Activated CD4-positive, alpha-beta T cell treated with anti-CD3 and anti-CD28 coated beads for 4 hours (primary cell): ENCODE measurements at regions not wholly inside any gene's neighbourhood (a gene's known extent, or its start where the extent isn't known, plus 50 kb on each side); places are given as distances from the start of the nearest gene placed in this dataset.

Source experiments
- DNase-seq, 2 donors: peaks; one replicate each; pipeline ENCODE4 v3.0.0-alpha.2; 2020

DNA sequence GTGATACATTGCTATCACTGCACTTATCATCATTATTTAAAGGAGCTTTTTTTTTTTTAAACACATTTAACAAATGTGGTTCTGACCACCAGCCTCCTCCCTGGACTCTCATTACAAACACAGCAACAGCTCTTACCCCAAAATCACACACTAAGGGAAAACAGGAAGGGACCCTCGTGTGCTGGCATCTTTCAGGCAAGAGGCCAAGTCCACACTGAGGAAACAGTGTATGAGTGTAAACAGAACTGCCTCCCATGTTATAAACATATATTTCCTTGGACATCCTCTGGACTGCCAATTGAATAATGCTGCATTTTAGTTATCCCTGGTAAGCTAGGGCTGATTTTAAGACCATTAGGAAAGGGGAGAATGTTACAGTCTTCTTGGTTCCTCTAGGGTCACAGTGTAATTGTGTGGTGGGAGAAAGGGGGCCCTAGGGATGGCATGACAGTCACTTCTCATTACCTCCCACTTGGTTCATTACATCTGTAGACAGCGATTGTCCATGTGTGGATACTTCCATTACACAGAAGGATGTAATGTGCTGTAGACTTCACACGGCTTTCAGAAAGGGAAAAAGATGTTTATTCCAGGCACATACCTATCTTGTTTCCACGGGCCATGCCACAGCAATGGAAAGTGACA lies 244.6 kb upstream of the TET2 start:
- no peak for DNase-seq

DNA sequence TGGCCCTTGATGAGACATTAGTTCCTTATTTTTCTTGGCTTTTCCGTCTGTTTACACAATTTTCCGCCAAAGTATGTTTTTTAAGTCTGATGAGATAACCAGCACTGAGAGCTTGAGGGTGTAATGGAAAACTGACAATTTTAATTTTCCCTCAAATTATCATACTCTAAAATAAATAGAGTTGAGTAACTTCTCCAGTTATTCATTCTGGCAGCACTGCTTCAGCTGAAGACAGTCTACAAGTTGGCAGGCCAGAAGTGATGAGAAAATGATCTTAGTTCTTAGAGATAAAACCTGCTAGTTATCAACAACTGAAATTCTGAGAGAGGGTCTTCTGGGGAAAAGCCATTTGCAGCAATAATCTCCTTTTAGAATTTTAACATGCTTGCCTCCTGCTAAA lies 241.6 kb upstream of the TET2 start:
- DNase-seq, result no peak

DNA sequence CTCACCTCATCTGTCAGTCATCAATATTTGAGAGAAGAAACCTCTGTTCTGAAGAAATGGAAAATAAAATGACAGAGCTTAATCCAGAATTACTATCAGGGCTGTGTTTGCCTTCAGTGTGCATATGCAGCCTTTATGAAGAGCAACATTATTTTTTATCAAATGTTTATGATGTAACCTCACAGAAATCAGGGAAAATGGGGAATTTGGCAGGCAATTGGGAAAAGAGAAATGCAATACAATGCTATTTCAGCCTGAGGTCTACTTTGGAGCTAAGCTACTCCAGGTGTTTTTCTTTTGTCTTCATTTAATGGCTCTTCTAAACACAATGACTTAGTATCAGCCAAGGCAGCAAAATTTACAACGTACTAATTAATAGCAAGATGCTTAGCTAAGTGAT lies 241.1 kb upstream of the TET2 start:
- DNase-seq, result no peak

DNA sequence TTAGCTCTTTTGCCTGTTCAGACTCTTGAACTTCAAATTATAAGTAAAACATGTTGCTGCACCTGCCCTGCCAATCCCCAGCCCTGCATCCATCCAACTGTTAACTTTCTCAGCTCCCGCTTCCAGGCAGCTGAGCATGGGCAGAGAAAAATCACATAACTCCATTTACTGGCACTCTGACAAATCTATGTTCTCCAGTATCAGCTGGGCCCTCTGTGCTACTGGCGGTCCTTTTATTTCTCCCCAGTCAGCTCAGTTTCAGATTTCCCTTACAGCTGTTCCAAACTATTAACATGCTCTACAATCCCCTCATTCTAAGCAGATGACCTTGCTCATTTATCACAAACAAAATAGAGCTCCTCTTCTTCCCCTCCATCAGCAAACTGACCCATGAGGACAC lies 240.4 kb upstream of the TET2 start:
- DNase-seq, result no peak

DNA sequence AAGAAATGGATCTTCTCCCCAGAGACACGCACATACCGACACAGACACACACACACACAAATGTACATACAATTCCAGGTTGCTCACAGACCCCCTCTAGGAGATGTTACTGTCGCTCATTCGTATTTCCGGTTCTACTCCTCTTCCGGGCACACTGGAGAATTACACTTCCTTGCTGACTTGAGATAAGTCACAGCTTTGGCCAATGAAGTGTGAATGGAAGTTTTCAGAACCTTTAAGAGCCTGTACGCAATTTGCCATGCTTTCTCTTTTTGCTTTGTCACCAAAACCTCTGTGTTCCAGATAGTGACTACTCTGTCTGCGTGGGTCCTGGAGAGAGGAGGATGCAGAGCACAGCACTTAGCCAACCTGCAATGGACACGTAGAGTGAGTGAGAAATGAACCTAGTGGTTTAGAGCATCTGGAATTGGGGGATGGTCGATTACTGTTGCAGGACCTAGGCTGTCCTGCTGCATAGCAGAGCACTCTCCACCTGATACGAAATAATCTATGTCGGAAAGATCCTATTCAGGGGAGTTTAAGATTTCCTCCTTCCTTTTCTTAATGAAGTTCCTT lies 239.5 kb upstream of the TET2 start:
- no peak for DNase-seq

DNA sequence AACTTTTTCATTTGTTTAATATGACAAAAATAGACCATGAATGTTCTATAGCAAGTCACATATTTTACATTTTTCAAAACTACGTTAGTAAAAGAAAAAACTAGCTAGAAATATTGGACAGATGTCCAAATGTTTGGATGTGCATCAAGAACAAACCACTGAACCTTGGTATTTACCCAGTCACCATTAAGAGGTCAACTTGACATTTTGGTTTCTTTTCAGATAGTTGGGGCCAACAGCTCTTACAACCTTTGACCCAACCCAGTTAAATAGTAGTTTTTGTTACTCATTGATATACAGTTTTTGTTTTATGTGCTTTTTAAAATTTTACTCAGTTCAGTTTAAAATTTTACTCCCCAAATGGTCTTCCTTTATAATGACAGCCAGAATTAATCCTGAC lies 238.7 kb upstream of the TET2 start:
- no peak for DNase-seq

DNA sequence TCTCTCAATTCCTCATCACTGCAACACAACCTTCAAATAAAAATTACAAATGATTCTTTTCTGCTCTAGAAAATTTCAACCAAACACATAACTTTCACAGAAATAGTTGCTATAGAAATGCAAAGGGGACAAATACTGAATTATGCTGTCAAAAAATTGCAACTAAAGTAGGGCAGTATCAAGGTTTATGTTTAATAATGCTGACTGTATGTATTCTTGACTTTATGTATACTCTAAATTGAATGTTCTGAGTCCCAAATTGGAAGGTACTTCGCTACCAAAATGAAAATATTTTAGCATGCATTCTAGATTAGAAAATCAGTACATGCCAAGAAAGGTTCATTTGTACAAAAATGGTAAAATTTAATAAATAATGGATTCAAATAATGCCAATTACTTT lies 237.3 kb upstream of the TET2 start:
- DNase-seq, result no peak

DNA sequence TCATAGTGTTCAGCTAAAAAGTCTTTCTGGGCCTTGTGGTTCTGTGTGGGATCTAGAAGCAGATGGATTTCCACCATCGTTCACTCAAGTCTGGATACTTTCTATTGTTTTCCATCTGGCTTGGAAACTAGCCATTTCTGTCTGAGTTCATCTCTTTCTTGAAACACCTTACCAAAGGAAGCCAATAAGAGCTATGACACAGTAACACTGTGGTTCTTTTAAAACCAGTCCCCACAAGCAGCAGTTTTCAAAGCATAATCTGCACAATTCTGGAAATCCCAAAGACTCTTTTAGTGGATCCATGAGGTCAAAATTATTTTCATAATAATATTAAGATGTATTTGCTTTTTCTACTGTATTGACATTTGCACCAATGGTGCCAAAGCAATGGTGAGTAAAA lies 234.2 kb upstream of the TET2 start:
- DNase-seq, result no peak

DNA sequence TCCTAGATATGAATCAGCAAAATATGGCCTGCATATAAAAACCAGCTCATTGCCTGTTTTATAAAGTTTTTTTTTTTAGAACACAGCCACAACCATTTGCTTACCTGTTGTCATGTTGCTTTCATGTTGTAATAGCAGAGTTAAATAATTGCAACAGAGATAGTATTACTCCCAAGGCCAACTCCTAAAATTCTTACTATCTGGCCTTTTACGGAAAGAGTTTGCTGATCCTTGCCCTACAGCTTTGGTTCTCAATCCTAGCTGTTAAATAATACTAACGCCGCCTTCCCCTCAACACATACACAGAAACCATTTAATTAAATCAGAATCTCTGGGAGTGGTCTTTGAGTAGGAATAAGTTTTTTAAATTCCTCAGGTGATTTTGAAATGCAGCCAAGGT lies 231.3 kb upstream of the TET2 start:
- DNase-seq, result no peak

DNA sequence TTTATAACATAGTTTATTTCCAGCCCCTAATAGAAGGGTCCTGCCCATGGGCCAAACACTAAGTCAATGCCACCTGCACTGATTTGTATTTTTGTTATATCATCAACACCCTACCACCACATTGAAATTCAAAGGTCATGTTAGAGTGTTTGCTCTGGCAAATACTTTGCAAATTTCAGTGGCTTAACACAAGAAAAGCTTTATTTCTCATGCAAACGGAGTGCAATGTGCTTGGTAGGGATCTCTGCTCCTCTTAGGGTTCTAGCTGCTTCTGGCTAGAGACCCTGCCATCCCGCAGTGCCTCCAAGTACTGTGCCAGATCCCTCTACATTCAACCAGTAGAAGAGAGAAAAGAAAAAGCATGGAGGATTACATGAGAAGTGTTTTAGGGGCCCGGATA lies 230.8 kb upstream of the TET2 start:
- DNase-seq, result no peak

DNA sequence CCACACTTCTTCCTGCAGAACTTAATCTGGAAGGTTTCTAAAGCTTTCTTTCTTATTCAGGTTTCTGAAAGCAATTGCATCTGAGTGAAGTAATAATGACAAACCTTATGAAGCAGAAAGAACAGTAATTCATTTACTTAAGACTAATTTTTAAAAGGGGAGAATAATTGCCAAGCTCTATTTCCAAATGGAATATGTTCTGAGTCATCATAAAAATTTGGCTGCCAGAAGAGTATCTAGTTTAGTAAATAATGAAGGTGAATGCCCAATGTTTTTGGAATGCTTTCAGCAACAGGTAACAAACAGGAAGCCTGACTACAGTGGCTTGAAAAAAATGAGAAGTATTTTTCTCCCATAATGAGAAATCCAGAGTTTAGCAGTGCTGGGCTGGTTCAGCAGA lies 227.3 kb upstream of the TET2 start:
- no peak for DNase-seq

DNA sequence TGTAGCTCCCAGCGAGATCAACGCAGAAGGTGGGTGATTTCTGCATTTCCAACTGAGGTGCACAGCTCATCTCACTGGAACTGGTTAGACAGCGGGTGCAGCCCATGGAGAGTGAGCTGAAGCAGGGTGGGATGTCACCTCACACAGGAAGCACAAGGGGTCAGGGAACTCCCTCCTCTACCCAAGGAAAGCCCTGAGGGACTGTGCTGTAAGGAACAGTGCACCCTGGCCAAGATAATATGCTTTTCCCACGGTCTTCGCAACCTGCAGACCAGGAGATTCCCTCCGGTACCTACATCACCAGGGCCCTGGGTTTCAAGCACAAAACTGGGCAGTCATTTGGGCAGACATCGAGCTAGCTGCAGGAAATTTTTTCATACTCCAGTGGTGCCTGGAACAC lies 216.4 kb upstream of the TET2 start:
- DNase-seq, result no peak

DNA sequence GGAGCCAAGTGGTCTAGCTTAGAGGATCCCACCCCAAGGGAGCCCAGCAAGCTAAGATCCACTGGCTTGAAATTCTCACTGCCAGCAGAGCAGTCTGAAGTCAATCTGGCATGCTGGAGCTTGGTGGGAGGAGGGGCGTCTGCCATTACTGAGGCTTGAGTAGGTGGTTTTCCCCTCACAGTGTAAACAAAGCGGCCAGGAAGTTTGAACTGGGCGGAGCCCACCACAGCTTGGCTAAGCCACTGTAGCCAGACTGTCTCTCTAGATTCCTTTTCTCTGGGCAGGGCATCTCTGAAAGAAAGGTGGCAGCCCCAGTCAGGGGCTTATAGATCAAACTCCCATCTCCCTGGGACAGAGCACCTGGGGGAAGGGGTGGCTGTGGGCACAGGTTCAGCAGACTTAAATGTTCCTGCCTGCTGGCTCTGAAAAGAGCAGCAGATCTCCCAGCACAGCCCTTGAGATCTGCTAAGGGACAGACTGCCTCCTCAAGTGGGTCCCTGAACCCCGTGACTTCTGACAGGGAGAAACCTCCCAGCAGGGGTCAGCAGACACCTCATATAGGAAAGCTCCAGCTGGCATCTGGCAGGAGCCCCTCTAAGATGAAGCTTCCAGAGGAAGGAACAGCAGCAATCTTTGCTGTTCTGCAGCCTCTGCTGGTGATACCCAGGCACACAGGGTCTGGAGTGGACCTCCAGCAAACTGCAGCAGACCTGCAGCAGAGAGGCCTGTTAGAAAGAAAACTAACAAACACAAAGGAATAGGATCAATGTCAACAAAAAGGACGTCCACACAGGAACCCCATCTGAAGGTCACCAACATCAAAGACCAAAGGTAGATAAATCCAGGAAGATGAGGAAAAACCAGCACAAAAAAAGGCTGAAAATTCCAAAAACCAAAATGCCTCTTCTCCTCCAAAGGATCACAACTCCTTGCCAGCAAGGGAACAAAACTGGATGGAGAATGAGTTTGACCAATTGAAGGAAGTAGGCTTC lies 215.6 kb upstream of the TET2 start:
- DNase-seq, result peak; percentile 8 to 26

DNA sequence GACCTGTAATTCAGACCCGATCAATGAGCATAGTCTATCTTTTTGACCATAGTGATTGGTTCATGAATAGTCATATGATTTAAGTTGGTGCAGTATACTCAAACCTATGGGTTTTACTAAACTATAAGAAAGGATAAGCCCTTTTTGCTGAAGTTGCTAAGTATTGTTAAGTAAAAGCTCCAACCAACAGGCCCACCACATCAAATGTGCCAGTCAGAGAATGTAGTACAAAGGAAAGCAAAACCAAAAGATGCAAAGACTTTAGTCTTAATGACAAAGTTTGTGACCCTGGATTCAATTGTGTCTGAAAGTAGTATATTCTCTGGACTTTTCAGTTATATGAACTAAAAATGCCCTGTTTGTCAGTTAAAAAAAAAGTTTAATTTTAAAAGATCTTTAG lies 208.1 kb upstream of the TET2 start:
- no peak for DNase-seq

DNA sequence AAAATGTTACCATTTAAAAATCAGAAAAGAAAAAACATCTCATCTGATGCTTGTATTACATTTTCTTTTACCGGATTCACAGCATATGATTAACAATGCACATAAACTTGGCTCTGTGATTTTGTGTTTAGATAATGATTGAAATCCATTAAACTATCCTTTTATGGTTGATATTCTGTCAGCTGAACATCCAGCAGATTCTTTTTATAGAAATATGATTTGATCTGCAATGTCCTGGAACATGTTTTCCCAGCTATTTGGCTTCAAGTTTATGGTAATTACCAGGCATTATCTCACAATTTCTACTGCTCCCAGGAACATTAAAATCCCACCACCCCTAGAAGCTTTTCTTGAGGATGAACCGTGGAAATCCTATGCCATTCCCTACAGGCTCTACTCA lies 205.7 kb upstream of the TET2 start:
- no peak for DNase-seq

DNA sequence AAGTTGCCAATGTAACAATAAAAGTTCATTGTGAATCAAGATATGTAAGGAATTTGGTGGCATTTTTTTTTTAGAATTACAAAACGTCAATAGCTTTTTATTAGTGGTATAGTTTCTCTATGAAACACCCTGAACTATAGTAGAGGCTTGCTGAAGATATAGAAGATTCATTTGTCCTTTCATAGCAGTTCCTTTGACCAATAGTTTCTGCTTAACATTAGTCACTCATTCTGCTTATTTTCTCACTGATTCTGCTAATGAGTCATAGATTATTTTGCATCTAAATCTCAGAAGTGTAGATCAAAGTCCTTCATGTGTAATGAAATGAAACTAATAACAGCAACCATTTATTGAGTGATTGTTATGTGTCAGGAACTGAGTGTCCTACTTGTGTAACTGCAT lies 205.0 kb upstream of the TET2 start:
- DNase-seq, result no peak

DNA sequence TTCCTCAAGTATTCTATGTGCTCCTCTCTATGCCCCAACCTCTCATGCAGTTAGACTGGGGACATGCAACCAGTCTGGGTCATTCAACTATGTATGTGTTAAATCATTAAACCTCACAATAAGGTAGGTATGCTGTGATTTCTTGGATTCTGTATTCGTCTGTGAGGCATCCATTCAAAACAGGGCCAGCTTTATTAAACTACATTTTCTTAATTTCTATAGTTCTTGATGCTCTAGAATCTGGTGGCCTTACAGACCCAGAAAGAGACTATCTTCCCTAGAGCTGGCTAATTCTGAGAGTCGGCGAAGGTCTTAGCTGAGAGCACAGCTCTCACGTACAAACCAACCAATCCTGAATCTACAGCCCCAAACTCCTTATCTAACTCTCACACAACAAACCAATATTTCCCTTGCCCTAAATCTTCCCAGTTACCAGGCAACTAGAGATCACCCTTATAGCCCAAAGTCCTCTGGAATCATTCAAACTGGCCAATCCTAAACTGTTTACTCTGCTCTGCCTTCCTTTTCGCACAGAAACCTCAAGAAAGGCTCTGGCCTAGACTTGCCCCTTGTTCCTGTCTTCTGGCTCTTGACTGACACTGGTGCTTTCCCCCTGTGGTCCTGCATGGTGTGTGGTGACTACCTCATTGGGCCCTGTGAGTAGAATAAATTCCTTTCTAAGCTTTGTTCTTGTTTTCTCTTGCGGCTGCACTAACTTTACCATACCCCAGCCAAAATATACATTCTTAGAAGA lies 203.5 kb upstream of the TET2 start:
- DNase-seq, result no peak

DNA sequence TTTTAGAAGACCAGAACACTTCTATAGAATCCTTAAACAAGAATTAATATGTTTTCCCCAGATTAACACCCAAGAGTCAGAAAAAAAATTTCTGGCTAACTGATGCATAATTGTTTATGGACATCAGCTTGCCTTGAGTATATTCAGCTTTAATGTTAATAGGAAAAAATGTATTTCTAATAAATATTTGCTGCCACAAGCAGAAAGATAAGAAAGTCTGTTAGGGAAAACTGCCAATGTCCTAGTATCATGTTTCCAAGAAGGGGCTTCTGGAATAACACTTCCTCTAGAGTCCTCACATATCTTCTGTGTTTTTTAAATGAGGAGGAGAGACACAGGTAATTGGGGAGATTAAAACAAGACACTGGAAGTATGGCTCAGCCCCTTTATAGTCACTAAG lies 202.1 kb upstream of the TET2 start:
- DNase-seq, result no peak

DNA sequence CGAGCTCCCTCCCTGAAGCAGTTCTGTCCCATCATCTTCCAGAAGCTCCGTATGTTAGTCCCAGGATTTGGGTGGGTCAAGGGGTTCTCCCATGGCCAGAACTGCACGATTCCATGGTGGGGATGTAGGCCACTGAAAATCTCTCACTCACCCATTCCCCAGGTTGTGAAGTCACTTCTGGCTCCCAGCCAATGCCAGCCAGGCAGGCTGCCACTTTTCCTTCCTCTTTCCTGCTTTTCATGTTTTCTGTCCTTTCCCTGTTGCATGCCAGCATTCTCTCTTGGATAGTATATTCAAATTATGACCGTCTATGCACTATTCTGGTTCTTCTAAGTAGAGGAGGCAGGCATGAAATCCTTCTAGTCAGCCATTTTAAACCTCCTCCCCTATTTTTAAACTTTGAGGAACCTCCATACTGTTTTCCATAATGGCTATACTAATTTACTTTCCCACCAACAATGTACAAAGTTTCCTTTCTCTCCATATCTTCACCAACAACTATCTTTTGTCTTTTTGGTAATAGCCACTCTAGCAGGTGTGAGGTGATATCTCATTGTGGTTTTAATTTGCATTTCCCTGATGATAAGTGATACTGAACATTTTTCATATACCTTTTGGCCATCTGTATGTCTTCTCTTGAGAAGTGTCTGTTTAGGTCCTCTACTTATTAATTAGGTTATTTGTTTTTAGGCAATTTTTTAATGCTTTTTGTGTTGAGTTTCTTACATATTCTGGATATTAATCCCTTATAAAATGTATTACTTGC lies 182.1 kb upstream of the TET2 start:
- DNase-seq, result no peak

DNA sequence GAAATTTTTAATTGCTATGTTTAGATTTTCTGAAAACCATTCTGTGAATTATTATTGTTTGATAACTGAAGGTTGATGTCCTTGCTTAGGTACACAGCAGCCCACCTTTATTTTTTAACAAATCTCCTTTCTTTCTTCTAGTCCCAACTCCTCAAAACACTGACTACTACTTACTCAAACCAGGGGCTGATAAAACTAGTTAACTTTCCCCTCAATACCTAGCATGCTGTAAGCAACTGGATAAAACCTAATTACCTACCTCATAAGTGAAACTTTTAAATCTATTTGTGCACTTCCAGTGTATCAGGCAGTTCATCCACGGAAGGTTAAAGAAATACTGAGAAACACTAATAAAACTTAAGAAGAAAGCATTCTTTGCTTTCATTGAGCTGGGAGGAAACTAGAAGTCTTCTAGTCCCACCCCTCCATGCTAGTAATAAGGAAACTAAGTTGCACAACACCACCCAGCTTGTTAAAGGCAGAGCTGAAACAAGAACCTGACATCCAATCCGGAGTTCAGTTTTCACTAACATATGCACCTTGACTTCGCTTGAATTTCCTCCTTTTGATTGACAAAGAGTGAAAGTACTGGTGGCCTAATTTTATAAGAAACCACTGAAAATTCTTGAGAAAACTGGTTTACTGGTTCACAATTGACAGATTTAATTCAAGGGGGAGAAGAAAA lies 180.2 kb upstream of the TET2 start:
- no peak for DNase-seq

DNA sequence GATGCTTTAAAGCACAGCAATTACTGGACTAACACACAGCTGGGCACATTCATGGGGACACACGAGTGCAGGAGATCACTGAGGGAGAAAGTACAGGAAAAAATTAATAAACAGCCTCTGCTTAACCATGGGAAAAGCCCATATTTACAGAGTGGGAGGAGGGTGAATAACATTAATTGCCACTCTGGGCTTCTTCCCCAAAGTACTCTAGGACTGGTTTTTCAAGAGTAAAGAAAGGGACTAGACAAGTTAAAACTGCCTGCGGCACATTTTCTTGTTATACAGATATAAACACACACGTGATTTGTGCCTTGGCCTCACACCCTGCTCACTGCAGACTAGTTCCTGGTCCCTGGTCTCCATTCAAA lies 179.7 kb upstream of the TET2 start:
- DNase-seq, result no peak
